PFSK-1 (cell line): ENCODE measurements at regions not wholly inside any gene's neighbourhood (a gene's known extent, or its start where the extent isn't known, plus 50 kb on each side); places are given as distances from the start of the nearest gene placed in this dataset.

Experiments
- FOXP2 ChIP-seq: optimal IDR thresholded peaks from 2 replicates; pipeline ENCODE3; 2011; ENCODE audit warnings: borderline replicate concordance, control low read depth, inconsistent platforms; ENCODE audit not compliant: insufficient read depth; ENCODE audit errors: extremely low read length, extremely low read depth
- POLR2AphosphoS5 ChIP-seq: IDR thresholded peaks from 2 replicates; pipeline ENCODE4 v1.6.1; 2012; ENCODE audit warnings: low read depth, mild to moderate bottlenecking, control low read depth, low read length, moderate library complexity
- SIN3A ChIP-seq: IDR thresholded peaks from 2 replicates; pipeline ENCODE4 v1.6.1; 2012; ENCODE audit warnings: mild to moderate bottlenecking, low read length, moderate library complexity, borderline replicate concordance; ENCODE audit not compliant: insufficient read depth
- TAF1 ChIP-seq: IDR thresholded peaks from 2 replicates; pipeline ENCODE4 v1.6.1; 2012; ENCODE audit warnings: low read length, control low read depth, borderline replicate concordance; ENCODE audit not compliant: insufficient read depth
- TF ChIP-seq, protein P1 (sequence below), 2 experiments: IDR thresholded peaks; 2 replicates each; pipeline versions ENCODE4 v1.6.1 to v1.8.0; 2011 to 2012; ENCODE audit warnings: low read depth in 2 of 2, low read length in 2 of 2, control low read depth in 1 of 2, inconsistent platforms in 1 of 2, mild to moderate bottlenecking in 1 of 2, moderate library complexity in 1 of 2; ENCODE audit not compliant: insufficient read depth in 1 of 2

DNA sequence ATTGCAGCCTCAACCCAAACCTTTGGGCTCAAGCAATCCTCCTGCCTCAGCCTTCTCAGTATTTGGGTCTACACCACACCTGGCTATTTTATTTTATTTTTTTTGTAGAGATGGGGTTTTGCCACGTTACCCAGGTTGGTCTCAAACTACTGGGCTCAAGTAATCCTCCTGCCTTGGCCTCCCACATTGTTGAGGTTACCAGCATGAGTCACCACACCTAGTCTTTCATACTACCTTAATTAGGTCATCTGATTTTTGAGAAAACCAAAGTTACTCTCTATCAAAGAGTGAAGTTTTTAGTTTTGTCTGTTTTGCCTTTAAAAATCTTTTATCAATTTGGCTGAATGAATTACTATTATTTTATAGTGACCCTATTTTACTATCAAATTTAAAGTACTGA lies 335.6 kb upstream of the LRRC4C start:
- TF ChIP-seq TAF1 (no peak), SIN3A (no peak), FOXP2 (no peak), POLR2AphosphoS5 (no peak)
- TF ChIP-seq, protein P1, sequence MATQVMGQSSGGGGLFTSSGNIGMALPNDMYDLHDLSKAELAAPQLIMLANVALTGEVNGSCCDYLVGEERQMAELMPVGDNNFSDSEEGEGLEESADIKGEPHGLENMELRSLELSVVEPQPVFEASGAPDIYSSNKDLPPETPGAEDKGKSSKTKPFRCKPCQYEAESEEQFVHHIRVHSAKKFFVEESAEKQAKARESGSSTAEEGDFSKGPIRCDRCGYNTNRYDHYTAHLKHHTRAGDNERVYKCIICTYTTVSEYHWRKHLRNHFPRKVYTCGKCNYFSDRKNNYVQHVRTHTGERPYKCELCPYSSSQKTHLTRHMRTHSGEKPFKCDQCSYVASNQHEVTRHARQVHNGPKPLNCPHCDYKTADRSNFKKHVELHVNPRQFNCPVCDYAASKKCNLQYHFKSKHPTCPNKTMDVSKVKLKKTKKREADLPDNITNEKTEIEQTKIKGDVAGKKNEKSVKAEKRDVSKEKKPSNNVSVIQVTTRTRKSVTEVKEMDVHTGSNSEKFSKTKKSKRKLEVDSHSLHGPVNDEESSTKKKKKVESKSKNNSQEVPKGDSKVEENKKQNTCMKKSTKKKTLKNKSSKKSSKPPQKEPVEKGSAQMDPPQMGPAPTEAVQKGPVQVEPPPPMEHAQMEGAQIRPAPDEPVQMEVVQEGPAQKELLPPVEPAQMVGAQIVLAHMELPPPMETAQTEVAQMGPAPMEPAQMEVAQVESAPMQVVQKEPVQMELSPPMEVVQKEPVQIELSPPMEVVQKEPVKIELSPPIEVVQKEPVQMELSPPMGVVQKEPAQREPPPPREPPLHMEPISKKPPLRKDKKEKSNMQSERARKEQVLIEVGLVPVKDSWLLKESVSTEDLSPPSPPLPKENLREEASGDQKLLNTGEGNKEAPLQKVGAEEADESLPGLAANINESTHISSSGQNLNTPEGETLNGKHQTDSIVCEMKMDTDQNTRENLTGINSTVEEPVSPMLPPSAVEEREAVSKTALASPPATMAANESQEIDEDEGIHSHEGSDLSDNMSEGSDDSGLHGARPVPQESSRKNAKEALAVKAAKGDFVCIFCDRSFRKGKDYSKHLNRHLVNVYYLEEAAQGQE (IDR thresholded peaks at IDR 0.05; ENCODE audit: insufficient read depth in 1 of 2, low read depth in 2 of 2, low read length in 2 of 2) = no peak

DNA sequence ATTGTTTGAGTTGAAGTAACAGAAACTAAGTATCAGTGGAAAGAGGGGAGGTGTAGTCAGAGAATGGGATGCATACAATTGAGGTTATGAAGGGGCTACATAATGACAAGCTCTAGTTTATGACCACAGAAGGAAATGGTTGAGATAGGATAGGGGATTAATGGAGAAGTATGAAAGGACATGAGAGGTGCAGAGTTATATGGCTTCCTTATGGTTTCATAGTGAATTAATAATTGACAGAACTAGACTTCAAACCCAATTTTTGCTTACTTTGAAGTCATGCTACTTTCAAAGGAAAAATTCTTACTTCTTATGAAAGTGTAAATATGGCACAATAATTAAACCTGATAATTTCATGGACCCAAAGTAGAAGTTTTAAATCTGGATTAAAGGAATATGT lies 340.3 kb upstream of the LRRC4C start:
- TF ChIP-seq FOXP2 (no peak), POLR2AphosphoS5 (no peak), SIN3A (no peak), TAF1 (no peak)
- TF ChIP-seq, protein P1 (IDR thresholded peaks at IDR 0.05; ENCODE audit: insufficient read depth in 1 of 2, low read depth in 2 of 2, low read length in 2 of 2) = no peak

DNA sequence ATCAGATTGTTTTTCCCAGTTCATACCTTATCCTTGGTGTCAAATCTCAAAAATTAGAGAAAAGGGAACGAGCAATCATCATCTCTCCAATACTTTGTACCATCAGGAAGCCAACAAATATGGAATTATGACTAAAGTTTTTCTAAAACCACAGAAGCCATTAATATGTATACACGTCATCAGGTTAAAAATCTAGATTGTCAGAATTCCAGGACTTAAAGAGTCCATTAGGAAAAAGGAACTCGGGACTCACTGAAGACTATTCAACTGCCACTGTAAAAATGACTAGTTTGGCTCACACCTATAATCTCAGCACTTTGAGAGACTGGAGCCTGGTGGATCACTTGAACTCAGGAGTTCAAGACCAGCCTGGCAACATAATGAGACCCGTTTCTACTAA lies 344.4 kb upstream of the LRRC4C start:
- TF ChIP-seq POLR2AphosphoS5 (no peak), FOXP2 (no peak), TAF1 (no peak), SIN3A (no peak)
- TF ChIP-seq, protein P1 (IDR thresholded peaks at IDR 0.05; ENCODE audit: insufficient read depth in 1 of 2, low read depth in 2 of 2, low read length in 2 of 2) = no peak

DNA sequence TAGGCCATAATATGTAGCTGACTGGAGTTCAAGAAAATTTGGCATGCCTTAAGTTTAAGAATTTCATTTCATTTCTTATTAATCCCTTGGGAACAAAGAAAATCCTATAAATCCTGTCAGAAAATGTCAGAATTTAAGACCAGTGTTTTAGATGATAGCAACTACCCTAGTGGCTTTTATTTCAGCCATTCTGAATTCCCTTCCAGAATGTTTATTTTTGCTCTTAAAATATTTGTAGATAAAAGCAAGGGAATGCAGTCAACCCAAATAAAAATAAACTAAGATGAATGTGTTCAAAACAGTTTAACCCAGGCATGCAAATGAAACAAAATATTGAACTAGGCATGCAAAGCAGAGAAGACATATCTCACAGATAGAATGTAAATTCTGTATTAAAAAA lies 356.9 kb upstream of the LRRC4C start:
- TF ChIP-seq FOXP2 (no peak), POLR2AphosphoS5 (no peak), SIN3A (no peak), TAF1 (no peak)
- TF ChIP-seq, protein P1 (IDR thresholded peaks at IDR 0.05; ENCODE audit: insufficient read depth in 1 of 2, low read depth in 2 of 2, low read length in 2 of 2) = no peak

DNA sequence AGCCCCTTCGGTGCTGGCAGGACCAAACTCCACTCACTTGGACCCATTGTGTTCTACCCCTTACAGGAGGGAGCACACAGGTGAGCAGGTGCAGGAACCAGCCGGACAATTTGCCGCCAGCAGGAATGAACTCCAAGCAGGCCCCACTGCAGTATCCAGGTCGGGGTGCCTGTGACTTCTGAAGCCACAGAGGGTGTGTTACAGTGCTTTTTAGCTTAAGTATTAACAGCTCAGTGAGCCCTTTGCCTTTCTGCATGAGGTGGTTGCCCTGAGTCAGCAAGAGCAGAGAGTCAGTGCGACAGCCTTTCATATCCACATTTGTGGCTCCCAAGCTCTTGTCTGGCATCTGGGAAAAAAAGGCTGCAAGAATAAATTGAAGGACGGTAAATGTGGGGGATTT lies 366.6 kb upstream of the LRRC4C start:
- no peak for TF ChIP-seq FOXP2
- no peak for TF ChIP-seq POLR2AphosphoS5
- TF ChIP-seq SIN3A = no peak
- no peak for TF ChIP-seq TAF1
- TF ChIP-seq, protein P1 (IDR thresholded peaks at IDR 0.05; ENCODE audit: insufficient read depth in 1 of 2, low read depth in 2 of 2, low read length in 2 of 2) = no peak
